ENCODE measurements at regions not wholly inside any gene's neighbourhood (a gene's known extent, or its start where the extent isn't known, plus 50 kb on each side); places are given as distances from the start of the nearest gene placed in this dataset.

- DNase-seq (ENCODE audit: low read depth), result no peak
- TF ChIP-seq, protein P1, sequence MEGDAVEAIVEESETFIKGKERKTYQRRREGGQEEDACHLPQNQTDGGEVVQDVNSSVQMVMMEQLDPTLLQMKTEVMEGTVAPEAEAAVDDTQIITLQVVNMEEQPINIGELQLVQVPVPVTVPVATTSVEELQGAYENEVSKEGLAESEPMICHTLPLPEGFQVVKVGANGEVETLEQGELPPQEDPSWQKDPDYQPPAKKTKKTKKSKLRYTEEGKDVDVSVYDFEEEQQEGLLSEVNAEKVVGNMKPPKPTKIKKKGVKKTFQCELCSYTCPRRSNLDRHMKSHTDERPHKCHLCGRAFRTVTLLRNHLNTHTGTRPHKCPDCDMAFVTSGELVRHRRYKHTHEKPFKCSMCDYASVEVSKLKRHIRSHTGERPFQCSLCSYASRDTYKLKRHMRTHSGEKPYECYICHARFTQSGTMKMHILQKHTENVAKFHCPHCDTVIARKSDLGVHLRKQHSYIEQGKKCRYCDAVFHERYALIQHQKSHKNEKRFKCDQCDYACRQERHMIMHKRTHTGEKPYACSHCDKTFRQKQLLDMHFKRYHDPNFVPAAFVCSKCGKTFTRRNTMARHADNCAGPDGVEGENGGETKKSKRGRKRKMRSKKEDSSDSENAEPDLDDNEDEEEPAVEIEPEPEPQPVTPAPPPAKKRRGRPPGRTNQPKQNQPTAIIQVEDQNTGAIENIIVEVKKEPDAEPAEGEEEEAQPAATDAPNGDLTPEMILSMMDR (IDR thresholded peaks at IDR 0.05; ENCODE audit: low read depth, low read length, missing control alignments), result no peak
- no peak overlapping the region for H3K4me3 ChIP-seq (ENCODE audit: low read depth, low read length)
Observed at GRCh38 chr5:166045961-166046360, 2245.5 kb upstream of the WWC1 start.

- no peak for DNase-seq (ENCODE audit: low read depth)
- TF ChIP-seq, protein P1 (IDR thresholded peaks at IDR 0.05; ENCODE audit: low read depth, low read length, missing control alignments), result no peak
Observed at GRCh38 chr5:166046956-166047355, 2244.5 kb upstream of the WWC1 start.

GRCh38 chr5:166050531-166050930, 2240.9 kb upstream of the WWC1 start:
- TF ChIP-seq, protein P1 (IDR thresholded peaks at IDR 0.05; ENCODE audit: low read depth, low read length, missing control alignments), result no peak
- no peak for DNase-seq (ENCODE audit: low read depth)
- H3K4me3 ChIP-seq (ENCODE audit: low read depth, low read length), result no peak overlapping the region

More at GRCh38 chr5:166046956-166047355, 2244.5 kb upstream of the WWC1 start:
- no peak overlapping the region for H3K4me3 ChIP-seq (ENCODE audit: low read depth, low read length)

DNA sequence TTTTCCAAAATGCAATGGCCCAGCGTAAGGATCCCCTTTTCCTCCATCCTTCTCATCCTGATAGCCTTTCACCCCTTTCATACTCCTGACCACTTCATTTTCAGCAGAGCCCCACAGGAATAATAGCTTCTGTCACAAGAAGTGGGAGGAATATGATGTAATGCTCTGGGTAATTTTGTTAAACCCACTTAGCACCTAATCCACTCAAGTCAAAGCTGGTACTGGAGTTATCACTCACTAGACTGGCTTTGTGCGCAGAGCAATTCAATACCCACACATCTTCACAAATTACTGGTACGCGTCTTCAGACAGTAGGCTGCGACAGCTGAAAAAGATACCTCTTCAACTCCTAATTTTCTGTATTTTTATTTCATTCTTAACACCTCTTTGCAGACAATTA, 2232.8 kb upstream of the WWC1 start:
- no peak for DNase-seq (ENCODE audit: low read depth)
- no peak overlapping the region for H3K4me3 ChIP-seq (ENCODE audit: low read depth, low read length)
- TF ChIP-seq, protein P1 (IDR thresholded peaks at IDR 0.05; ENCODE audit: low read depth, low read length, missing control alignments), result no peak

DNA sequence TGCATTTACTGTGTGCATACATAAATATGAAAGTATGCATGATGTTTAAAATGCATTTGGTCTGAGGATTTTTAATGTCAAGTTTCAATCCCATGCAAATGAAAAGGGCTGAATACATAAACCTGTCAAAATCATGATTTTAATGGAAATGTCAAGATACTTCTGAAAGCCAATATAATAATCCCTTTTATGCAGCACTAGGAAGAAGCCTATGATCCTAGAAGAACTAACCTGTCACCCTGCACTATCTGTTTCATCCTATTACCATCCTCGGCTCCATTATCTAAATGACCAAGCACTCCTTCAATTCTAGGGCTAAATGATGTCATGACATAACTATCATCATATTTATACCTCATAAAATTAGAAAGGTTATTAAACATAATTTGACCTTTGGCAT, 2229.4 kb upstream of the WWC1 start:
- DNase-seq (ENCODE audit: low read depth), result no peak
- TF ChIP-seq, protein P1 (IDR thresholded peaks at IDR 0.05; ENCODE audit: low read depth, low read length, missing control alignments), result no peak
- no peak overlapping the region for H3K4me3 ChIP-seq (ENCODE audit: low read depth, low read length)

DNA sequence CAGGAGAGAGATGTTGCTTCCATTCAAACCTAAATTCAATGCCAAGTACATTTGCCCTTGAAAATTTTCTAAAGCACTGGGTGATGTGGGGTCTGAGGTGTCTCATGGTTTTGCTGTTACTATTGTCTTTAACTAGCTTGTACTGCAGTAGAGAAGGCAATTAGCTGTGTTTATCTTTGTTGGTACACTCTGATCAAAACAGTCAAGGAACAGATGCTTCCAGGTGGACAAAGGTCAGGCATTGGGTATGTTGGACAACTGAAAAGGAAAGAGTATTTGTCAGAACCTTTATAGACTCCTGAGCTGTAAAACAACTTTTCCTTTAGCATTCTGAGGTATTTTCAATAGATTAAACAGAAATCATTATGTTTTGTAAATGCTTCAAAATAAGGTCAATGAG, 2228.7 kb upstream of the WWC1 start:
- DNase-seq (ENCODE audit: low read depth), result no peak
- no peak overlapping the region for H3K4me3 ChIP-seq (ENCODE audit: low read depth, low read length)
- TF ChIP-seq, protein P1 (IDR thresholded peaks at IDR 0.05; ENCODE audit: low read depth, low read length, missing control alignments), result no peak

DNA sequence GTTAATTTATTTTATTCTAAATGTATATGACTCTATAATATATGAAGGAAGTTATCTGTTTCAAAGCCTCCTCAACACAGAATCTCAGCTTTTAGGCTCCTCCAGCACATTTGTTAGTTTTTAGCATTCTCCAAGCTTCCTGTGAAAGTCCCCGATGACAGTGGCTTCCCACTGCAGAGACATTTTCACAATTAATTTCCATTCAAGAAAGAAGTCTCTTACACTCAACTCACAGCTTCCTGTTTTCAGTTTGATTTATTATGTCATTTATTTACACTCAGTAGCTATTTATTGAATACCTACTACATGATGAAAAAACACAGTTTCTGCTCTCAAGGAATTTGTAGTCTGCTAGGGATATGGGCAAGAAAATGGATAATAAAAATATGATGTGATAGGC, 2228.2 kb upstream of the WWC1 start:
- no peak for DNase-seq (ENCODE audit: low read depth)
- TF ChIP-seq, protein P1 (IDR thresholded peaks at IDR 0.05; ENCODE audit: low read depth, low read length, missing control alignments), result no peak

More for the DNA sequence above, 2228.2 kb upstream of the WWC1 start:
- no peak overlapping the region for H3K4me3 ChIP-seq (ENCODE audit: low read depth, low read length)

Data from GM12864 (cell line).